NB4 (cell line): ENCODE measurements at regions not wholly inside any gene's neighbourhood (a gene's known extent, or its start where the extent isn't known, plus 50 kb on each side); places are given as distances from the start of the nearest gene placed in this dataset.
"Not testable (repeated sequence)": the region's sequence is repeated elsewhere in the genome, so short reads cannot be mapped to it uniquely, and the experiment has no call there.

Source experiments
- MAX ChIP-seq: IDR thresholded peaks from 2 replicates; pipeline ENCODE4 v1.6.1; 2011; ENCODE audit warnings: low read depth, low read length
- POLR2A ChIP-seq: IDR thresholded peaks from 2 replicates; pipeline ENCODE4 v1.6.1; 2011; ENCODE audit warnings: mild to moderate bottlenecking; ENCODE audit not compliant: insufficient read length; ENCODE audit errors: extremely low read depth
- TF ChIP-seq, protein P1 (sequence below): IDR thresholded peaks from one replicate; pipeline ENCODE4 v1.5.1; 2012; ENCODE audit warnings: low read depth, low read length

DNA sequence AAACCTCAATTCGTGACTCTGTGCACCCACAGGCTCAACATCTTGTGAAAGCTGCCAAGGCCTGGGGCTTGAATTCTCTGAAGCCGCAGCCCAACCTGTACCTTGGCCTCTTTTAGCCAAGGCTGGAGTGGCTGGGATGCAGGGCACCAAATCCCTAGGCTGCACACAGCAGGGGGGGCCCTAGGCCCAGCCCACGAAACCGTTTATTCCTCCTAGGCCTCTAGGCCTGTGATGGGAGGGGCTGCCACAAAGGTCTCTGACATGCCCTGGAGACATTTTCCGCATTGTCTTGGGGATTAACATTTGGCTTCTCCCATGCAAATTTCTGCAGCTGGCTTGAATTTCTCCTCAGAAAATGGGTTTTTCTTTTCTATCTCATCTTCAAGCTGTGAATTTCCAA is 64.0 kb downstream of the OR2K2 start:
- TF ChIP-seq, protein P1, sequence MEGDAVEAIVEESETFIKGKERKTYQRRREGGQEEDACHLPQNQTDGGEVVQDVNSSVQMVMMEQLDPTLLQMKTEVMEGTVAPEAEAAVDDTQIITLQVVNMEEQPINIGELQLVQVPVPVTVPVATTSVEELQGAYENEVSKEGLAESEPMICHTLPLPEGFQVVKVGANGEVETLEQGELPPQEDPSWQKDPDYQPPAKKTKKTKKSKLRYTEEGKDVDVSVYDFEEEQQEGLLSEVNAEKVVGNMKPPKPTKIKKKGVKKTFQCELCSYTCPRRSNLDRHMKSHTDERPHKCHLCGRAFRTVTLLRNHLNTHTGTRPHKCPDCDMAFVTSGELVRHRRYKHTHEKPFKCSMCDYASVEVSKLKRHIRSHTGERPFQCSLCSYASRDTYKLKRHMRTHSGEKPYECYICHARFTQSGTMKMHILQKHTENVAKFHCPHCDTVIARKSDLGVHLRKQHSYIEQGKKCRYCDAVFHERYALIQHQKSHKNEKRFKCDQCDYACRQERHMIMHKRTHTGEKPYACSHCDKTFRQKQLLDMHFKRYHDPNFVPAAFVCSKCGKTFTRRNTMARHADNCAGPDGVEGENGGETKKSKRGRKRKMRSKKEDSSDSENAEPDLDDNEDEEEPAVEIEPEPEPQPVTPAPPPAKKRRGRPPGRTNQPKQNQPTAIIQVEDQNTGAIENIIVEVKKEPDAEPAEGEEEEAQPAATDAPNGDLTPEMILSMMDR, result not testable (repeated sequence)
- TF ChIP-seq POLR2A, MAX: not testable (repeated sequence)
